ENCODE measurements at regions not wholly inside any gene's neighbourhood (a gene's known extent, or its start where the extent isn't known, plus 50 kb on each side); places are given as distances from the start of the nearest gene placed in this dataset.

GRCh38 chr13:95388420-95389079 lies 87.3 kb upstream of the ABCC4 start:
- H4K5ac ChIP-seq (ENCODE audit: insufficient read length, low read depth, low read length): no peak overlapping the region
- ChIA-PET POLR2A (ENCODE audit: partially characterized antibody) (no interaction called here), CTCF (ENCODE audit: partially characterized antibody) (interaction anchor here (0.7 to 2.9 kb wide), 8 partner anchors 9 to 200 kb away, joined by 3 to 12 read pairs (median 4); no protein-coding TSS in a partner anchor)
- H3K18ac ChIP-seq (ENCODE audit: extremely low read depth, low read length): no peak overlapping the region
- DNase-seq (ENCODE audit: low read depth in 1 of 2, low spot score in 2 of 2) (no peak), FAIRE-seq (no peak)
- no peak overlapping the region for H3K27ac ChIP-seq (ENCODE audit: low read depth, low read length)
- H3K4me2 ChIP-seq (ENCODE audit: insufficient read depth in 1 of 2, low read depth in 2 of 2, low read length in 2 of 2): no peak overlapping the region
- H3K23me2 ChIP-seq (ENCODE audit: low read depth, low read length): no peaks in the 10 kb centered on the region; the same call in 1 of the 2 replicates
- H3K79me2 ChIP-seq (ENCODE audit: control insufficient read depth in 1 of 2, insufficient read depth in 2 of 2, low read length in 2 of 2): no peaks in the 10 kb centered on the region
- no peaks in the 10 kb centered on the region for H3K36me3 ChIP-seq (ENCODE audit: control insufficient read depth in 2 of 4, insufficient read depth in 4 of 4, low read length in 3 of 4)
- H4K20me1 ChIP-seq (replicated peaks in 1 of 2; ENCODE audit: control insufficient read depth in 1 of 2, insufficient read depth in 2 of 2, low read length in 2 of 2): no peaks in the 10 kb centered on the region
- H2BK120ac ChIP-seq (replicated peaks; ENCODE audit: low read depth, low read length): no peak overlapping the region
- no peak overlapping the region for H2BK15ac ChIP-seq (ENCODE audit: low read length)
- H2AFZ ChIP-seq (ENCODE audit: low read length): no peak overlapping the region
- no peak overlapping the region for H2BK20ac ChIP-seq (ENCODE audit: low read length)
- no peaks in the 10 kb centered on the region for H3K4me1 ChIP-seq (replicated peaks in 1 of 4; ENCODE audit: control insufficient read depth in 3 of 4, insufficient read depth in 4 of 4, low read length in 3 of 4)
- H2BK5ac ChIP-seq (ENCODE audit: low read depth, low read length): no peak overlapping the region
- H3K9ac ChIP-seq (replicated peaks in 1 of 4; ENCODE audit: extremely low read depth in 1 of 4, low read depth in 3 of 4, low read length in 3 of 4): no peak overlapping the region
- H3K14ac ChIP-seq (ENCODE audit: insufficient read length): no peak overlapping the region
- H3K4ac ChIP-seq (replicated peaks; ENCODE audit: insufficient read length, low read depth, low read length): no peak overlapping the region
- no peak overlapping the region for H2BK12ac ChIP-seq (ENCODE audit: low read depth, low read length)
- no peak overlapping the region for H4K91ac ChIP-seq (replicated peaks; ENCODE audit: insufficient read length, low read length)
- TF ChIP-seq JUN (IDR thresholded peaks at IDR 0.05; ENCODE audit: low read depth, low read length): no peak
- TF ChIP-seq EGR1 (IDR thresholded peaks at IDR 0.05; ENCODE audit: borderline replicate concordance, low read depth, low read length): no peak
- TF ChIP-seq KDM4A (IDR thresholded peaks at IDR 0.05; ENCODE audit: low read depth, low read length, severe bottlenecking): no peak
- TF ChIP-seq SUZ12 (IDR thresholded peaks at IDR 0.05; ENCODE audit: low read length): no peak
- TF ChIP-seq RNF2 (IDR thresholded peaks at IDR 0.05; ENCODE audit: borderline replicate concordance, low read depth, low read length, missing control alignments, poor library complexity, severe bottlenecking): no peak
- no peak for TF ChIP-seq CREB1 (IDR thresholded peaks at IDR 0.05)
- H3K9me3 ChIP-seq (ENCODE audit: insufficient read depth in 2 of 2, low read depth in 1 of 2, low read length in 1 of 2): no peaks in the 10 kb centered on the region
- no peak overlapping the region for H3K23ac ChIP-seq (ENCODE audit: insufficient read length)
- H3K56ac ChIP-seq (replicated peaks; ENCODE audit: insufficient read length, low read depth, low read length): no peak overlapping the region
- 91% methylated on average over 2 of the region's 2 CpGs; no CpG with 5 or more reads in 1 of the 2 experiments for WGBS, 2 experiments (ENCODE audit: extremely low coverage in 1 of 2, insufficient coverage in 1 of 2, insufficient read length in 1 of 2, insufficient replicate concordance in 2 of 2, low coverage in 1 of 2, low lambda C conversion rate in 2 of 2, missing lambda C conversion rate in 1 of 2)
- no peak overlapping the region for H4K8ac ChIP-seq (ENCODE audit: extremely low read depth, insufficient read depth, low read length)
- no peak overlapping the region for H3K4me3 ChIP-seq (ENCODE audit: extremely low read depth in 1 of 4, insufficient read depth in 2 of 4, low read depth in 3 of 4, low read length in 4 of 4)
- no peaks in the 10 kb centered on the region for H3K79me1 ChIP-seq (ENCODE audit: low read depth, low read length)
- H2AK5ac ChIP-seq (ENCODE audit: low read depth, low read length): no peak overlapping the region
- no peaks in the 10 kb centered on the region for H3K27me3 ChIP-seq (replicated peaks in 1 of 4; ENCODE audit: control insufficient read depth in 3 of 4, extremely low read depth in 1 of 4, insufficient read depth in 3 of 4, low read length in 3 of 4)

Data from H1 (cell line).